OCI-LY7 (cell line): ENCODE measurements at regions not wholly inside any gene's neighbourhood (a gene's known extent, or its start where the extent isn't known, plus 50 kb on each side); places are given as distances from the start of the nearest gene placed in this dataset.

ENCODE experiments used
- CTCF ChIP-seq: fragments of 200-600 bp; sonication (generic); conservative IDR thresholded peaks from 2 replicates; pipeline ENCODE4 v1.5.1; 2014; ENCODE audit warnings: mild to moderate bottlenecking, antibody characterized with exemption, low read length, moderate library complexity, mixed read lengths
- EZH2phosphoT487 ChIP-seq: fragments of 200-600 bp; sonication (generic); IDR thresholded peaks from 2 replicates; pipeline ENCODE4 v1.6.1; 2018; ENCODE audit warnings: low read depth, borderline replicate concordance, mild to moderate bottlenecking, mixed run types, antibody characterized with exemption, low read length, moderate library complexity, mixed read lengths

- TF ChIP-seq CTCF (no peak), EZH2phosphoT487 (no peak)
These were observed 624.4 kb upstream of the SOX11 start for GRCh38 chr2:5067816-5068215.
